Endothelial cell (in vitro differentiated cells): ENCODE measurements at regions not wholly inside any gene's neighbourhood (a gene's known extent, or its start where the extent isn't known, plus 50 kb on each side); places are given as distances from the start of the nearest gene placed in this dataset.

Source experiments
- DNase-seq: peaks from one replicate; pipeline ENCODE4 v3.0.0; 2021; ENCODE audit warnings: low spot score
- H3K27ac Mint-ChIP-seq: one replicate; pipeline ENCODE4 v1.8.0; 2021; ENCODE audit warnings: mixed read lengths, inconsistent platforms; ENCODE audit not compliant: unreplicated experiment
- H3K27me3 Mint-ChIP-seq: one replicate; pipeline ENCODE4 v1.8.0; 2021; ENCODE audit warnings: mild to moderate bottlenecking, moderate library complexity, mixed read lengths, inconsistent platforms; ENCODE audit not compliant: unreplicated experiment
- H3K36me3 Mint-ChIP-seq: one replicate; pipeline ENCODE4 v1.8.0; 2021; ENCODE audit warnings: mild to moderate bottlenecking, low read depth, mixed read lengths, inconsistent platforms; ENCODE audit not compliant: unreplicated experiment
- H3K4me1 Mint-ChIP-seq: one replicate; pipeline ENCODE4 v1.8.0; 2021; ENCODE audit warnings: mild to moderate bottlenecking, mixed read lengths, inconsistent platforms; ENCODE audit not compliant: unreplicated experiment
- H3K4me3 Mint-ChIP-seq: one replicate; pipeline ENCODE4 v1.8.0; 2021; ENCODE audit warnings: mild to moderate bottlenecking, mixed read lengths, inconsistent platforms; ENCODE audit not compliant: unreplicated experiment
- H3K9me3 Mint-ChIP-seq: one replicate; pipeline ENCODE4 v1.8.0; 2021; ENCODE audit warnings: mixed read lengths, inconsistent platforms; ENCODE audit not compliant: unreplicated experiment
- TF ChIP-seq, protein P1 (sequence below): fragments of 200-600 bp; sonication (generic); IDR thresholded peaks from one replicate; pipeline ENCODE4 v1.5.0; 2021; ENCODE audit warnings: antibody characterized with exemption; ENCODE audit not compliant: unreplicated experiment

DNA sequence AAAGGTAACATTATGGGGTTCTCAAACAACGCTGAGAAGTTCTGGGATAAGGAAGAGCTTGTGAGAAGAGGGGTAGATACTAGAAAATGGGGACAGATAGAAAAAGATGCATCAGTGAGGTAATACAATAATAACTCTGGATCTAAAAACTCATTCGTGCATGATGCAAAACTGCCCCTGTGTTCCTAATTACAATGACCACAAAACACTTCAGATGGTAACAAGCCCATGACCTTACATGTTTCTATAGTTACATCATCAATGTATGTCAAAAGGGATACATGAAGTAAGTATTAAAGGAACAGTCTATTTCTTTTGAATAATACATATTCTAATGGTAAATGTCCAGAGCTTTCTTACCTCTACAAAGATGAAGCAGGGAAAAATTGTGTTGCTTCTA is 110.6 kb upstream of the PLPPR5 start:
- Mint-ChIP-seq H3K9me3 (no peaks in the 10 kb centered on the region), H3K27me3 (peaks cover 1% of the 10 kb centered on the region), H3K4me3 (no peak overlapping the region), H3K27ac (no peak overlapping the region), H3K36me3 (no peaks in the 10 kb centered on the region), H3K4me1 (peaks cover 10% of the 10 kb centered on the region)
- no peak for DNase-seq
- TF ChIP-seq, protein P1, sequence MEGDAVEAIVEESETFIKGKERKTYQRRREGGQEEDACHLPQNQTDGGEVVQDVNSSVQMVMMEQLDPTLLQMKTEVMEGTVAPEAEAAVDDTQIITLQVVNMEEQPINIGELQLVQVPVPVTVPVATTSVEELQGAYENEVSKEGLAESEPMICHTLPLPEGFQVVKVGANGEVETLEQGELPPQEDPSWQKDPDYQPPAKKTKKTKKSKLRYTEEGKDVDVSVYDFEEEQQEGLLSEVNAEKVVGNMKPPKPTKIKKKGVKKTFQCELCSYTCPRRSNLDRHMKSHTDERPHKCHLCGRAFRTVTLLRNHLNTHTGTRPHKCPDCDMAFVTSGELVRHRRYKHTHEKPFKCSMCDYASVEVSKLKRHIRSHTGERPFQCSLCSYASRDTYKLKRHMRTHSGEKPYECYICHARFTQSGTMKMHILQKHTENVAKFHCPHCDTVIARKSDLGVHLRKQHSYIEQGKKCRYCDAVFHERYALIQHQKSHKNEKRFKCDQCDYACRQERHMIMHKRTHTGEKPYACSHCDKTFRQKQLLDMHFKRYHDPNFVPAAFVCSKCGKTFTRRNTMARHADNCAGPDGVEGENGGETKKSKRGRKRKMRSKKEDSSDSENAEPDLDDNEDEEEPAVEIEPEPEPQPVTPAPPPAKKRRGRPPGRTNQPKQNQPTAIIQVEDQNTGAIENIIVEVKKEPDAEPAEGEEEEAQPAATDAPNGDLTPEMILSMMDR = no peak

- H3K4me3 Mint-ChIP-seq = no peak overlapping the region
- no peak for DNase-seq
- H3K27me3 Mint-ChIP-seq = peaks cover 1% of the 10 kb centered on the region
- H3K4me1 Mint-ChIP-seq = peaks cover 6% of the 10 kb centered on the region
- H3K27ac Mint-ChIP-seq = no peak overlapping the region
- H3K9me3 Mint-ChIP-seq = no peaks in the 10 kb centered on the region
- TF ChIP-seq, protein P1 = no peak
- no peaks in the 10 kb centered on the region for H3K36me3 Mint-ChIP-seq
These were observed 114.5 kb upstream of the PLPPR5 start for GRCh38 chr1:99119188-99119587.

- no peak for DNase-seq
- H3K9me3 Mint-ChIP-seq = no peaks in the 10 kb centered on the region
- no peak overlapping the region for H3K4me3 Mint-ChIP-seq
- no peaks in the 10 kb centered on the region for H3K36me3 Mint-ChIP-seq
- no peak overlapping the region for H3K27ac Mint-ChIP-seq
- no peaks in the 10 kb centered on the region for H3K27me3 Mint-ChIP-seq
- peaks cover 6% of the 10 kb centered on the region for H3K4me1 Mint-ChIP-seq
- TF ChIP-seq, protein P1 = no peak
These were observed 117.4 kb upstream of the PLPPR5 start for GRCh38 chr1:99122039-99122438.

DNA sequence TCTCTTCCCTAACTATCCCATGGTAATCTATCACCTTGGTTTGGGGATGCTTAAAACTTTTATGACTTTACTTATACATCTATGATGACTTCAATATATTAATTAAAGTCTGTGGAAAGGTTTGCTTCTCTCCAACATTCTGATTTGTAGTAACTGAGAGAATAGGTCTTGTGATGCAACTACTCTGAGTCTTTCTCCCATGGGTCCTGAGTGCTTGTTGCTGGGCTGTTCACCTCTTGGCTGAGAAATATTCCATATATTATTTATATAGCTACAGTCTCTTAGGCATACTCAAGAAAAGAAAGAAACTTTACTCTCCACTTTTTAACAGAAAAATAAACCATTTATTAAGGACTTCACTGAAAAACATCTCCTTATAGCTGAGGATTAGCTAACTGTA is 119.3 kb upstream of the PLPPR5 start:
- Mint-ChIP-seq H3K9me3 (no peaks in the 10 kb centered on the region), H3K27ac (no peak overlapping the region), H3K27me3 (no peaks in the 10 kb centered on the region), H3K4me1 (peaks cover 6% of the 10 kb centered on the region), H3K4me3 (no peak overlapping the region), H3K36me3 (no peaks in the 10 kb centered on the region)
- TF ChIP-seq, protein P1 = no peak
- no peak for DNase-seq

DNA sequence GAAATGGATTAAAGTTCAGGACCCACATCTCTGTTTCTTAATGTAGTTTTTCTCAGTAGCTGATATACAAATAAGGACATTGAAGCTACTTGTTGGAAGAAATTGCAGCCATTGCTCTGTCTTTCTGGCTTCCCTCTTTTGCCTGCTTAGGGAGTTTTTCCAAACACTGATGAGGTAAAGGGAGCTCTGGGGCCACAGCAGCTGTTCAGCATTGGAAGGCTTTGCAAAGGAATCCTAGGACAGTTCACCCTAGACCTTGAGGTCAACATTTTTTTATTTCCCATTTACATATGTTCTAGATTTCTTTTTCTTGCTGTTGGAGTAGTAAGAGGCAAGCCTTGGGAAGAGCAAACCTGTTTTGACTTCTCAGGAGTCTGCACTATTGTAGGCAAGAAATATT is 126.9 kb upstream of the PLPPR5 start:
- H3K9me3 Mint-ChIP-seq = no peaks in the 10 kb centered on the region
- peaks cover 6% of the 10 kb centered on the region for H3K4me1 Mint-ChIP-seq
- no peak overlapping the region for H3K4me3 Mint-ChIP-seq
- DNase-seq = no peak
- no peak overlapping the region for H3K27ac Mint-ChIP-seq
- peaks cover 2% of the 10 kb centered on the region for H3K27me3 Mint-ChIP-seq
- TF ChIP-seq, protein P1 = no peak
- no peaks in the 10 kb centered on the region for H3K36me3 Mint-ChIP-seq
